ENCODE measurements at regions not wholly inside any gene's neighbourhood (a gene's known extent, or its start where the extent isn't known, plus 50 kb on each side); places are given as distances from the start of the nearest gene placed in this dataset.

- Histone ChIP-seq H3K27me3 (ENCODE audit: control insufficient read depth, insufficient read depth) (no peaks in the 10 kb centered on the region), H3K9me3 (ENCODE audit: control insufficient read depth, low read length) (no peaks in the 10 kb centered on the region), H3K27ac (ENCODE audit: low read length) (no peak overlapping the region), H3K4me1 (ENCODE audit: control insufficient read depth, insufficient read depth, low read length) (no peaks in the 10 kb centered on the region), H3K4me3 (ENCODE audit: low read length) (no peak overlapping the region)
- 17% methylated on average over 1 of the region's 1 CpG for WGBS
- intact Hi-C loops (cut with DNase I), result no loop called here
- ATAC-seq (no peak), DNase-seq (no peak)
Measured at GRCh38 chr4:37139987-37140386, 104.6 kb upstream of the NWD2 start.

DNA sequence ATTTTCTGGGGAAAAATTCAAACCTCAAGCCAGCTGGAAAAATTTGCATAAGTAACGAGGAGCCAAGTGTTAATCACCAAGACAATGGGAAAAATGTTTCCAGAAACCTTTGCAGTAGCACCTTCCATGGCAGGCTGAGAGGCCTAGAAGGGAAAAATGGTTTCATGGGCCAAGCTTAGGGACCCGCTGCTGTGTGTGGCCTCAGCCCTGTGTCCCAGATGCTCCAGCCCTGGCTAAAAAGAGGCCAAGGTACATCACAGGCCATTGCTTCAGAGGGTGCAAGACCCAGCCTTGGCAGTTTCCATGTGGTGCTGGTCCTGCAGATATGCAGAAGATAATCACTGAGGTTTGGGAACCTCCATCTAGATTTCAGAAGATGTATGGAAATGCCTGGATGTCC lies 98.3 kb upstream of the NWD2 start:
- 70% methylated on average over 2 of the region's 2 CpGs for WGBS
- intact Hi-C loops (cut with DNase I), result no loop called here
- Histone ChIP-seq H3K9me3 (ENCODE audit: control insufficient read depth, low read length) (no peaks in the 10 kb centered on the region), H3K4me1 (ENCODE audit: control insufficient read depth, insufficient read depth, low read length) (no peaks in the 10 kb centered on the region), H3K27ac (ENCODE audit: low read length) (no peak overlapping the region), H3K4me3 (ENCODE audit: low read length) (no peak overlapping the region), H3K27me3 (ENCODE audit: control insufficient read depth, insufficient read depth) (no peaks in the 10 kb centered on the region)
- ATAC-seq (no peak), DNase-seq (no peak)

DNA sequence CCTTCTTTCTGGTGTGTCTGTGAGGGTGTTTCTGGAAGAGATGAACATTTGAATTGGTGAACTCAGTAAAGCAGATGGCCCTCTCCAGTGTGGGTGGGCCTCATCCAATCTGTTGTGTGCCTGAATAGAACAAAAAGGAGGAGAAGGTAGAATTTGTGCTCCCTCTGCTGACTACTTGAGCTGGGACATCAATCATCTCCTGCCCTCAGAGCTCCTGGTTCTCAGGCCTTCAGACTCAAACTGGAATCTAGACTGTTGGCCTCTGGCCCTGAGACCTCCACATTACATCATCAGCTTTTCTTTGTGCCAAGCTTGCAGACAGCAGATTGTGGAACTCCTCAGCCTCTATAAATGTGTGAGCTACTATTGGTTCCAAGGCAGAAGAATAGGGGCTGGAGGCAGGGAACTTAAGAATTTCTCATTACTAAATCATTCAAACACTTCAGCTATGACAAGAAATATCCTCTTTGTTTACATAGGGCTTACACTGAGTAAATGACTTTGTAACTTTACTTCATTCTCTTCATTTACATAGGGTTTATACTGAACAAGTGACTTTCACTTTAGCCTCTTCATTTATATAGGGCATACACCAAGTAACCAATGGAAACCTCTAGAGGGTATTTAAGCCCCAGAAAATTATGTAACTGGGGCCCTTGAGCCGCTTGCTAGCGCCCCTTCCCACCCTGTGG lies 86.9 kb upstream of the NWD2 start:
- Histone ChIP-seq H3K27ac (ENCODE audit: low read length) (no peak overlapping the region), H3K4me1 (ENCODE audit: control insufficient read depth, insufficient read depth, low read length) (no peaks in the 10 kb centered on the region), H3K9me3 (ENCODE audit: control insufficient read depth, low read length) (no peaks in the 10 kb centered on the region), H3K27me3 (ENCODE audit: control insufficient read depth, insufficient read depth) (no peaks in the 10 kb centered on the region), H3K4me3 (ENCODE audit: low read length) (no peak overlapping the region)
- 85% methylated on average over 2 of the region's 2 CpGs for WGBS
- DNase-seq (no peak), ATAC-seq (no peak)
- intact Hi-C loops (cut with DNase I), result no loop called here

DNA sequence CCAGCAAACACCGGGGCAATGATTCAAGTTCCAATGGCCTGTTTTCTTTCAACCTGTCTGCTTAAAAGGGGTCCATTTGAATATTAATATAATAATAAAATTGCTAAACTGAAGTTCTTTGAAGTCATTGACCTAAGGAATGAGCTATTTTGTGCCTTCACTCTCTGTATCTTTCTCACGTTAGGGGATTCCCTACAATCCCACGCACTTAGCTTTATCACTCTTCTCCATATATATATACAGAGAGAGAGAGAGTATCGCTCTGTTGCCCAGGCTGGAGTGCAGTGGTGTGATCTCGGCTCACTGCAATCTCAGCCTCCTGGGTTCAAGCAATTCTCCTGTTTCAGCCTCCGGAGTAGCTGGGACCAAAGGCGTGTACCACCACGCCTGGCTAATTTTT lies 83.9 kb upstream of the NWD2 start:
- intact Hi-C loops (cut with DNase I), result no loop called here
- H3K9me3 ChIP-seq (ENCODE audit: control insufficient read depth, low read length), result no peaks in the 10 kb centered on the region
- no peak overlapping the region for H3K27ac ChIP-seq (ENCODE audit: low read length)
- WGBS, result 75% methylated on average over 8 of the region's 8 CpGs
- H3K4me3 ChIP-seq (ENCODE audit: low read length), result no peak overlapping the region
- H3K27me3 ChIP-seq (ENCODE audit: control insufficient read depth, insufficient read depth), result no peaks in the 10 kb centered on the region
- DNase-seq (no peak), ATAC-seq (no peak)
- H3K4me1 ChIP-seq (ENCODE audit: control insufficient read depth, insufficient read depth, low read length), result no peaks in the 10 kb centered on the region

GRCh38 chr4:37165844-37166243 lies 78.7 kb upstream of the NWD2 start:
- no peak for ATAC-seq
- Histone ChIP-seq H3K27me3 (ENCODE audit: control insufficient read depth, insufficient read depth) (no peaks in the 10 kb centered on the region), H3K27ac (ENCODE audit: low read length) (no peak overlapping the region), H3K4me3 (ENCODE audit: low read length) (no peak overlapping the region), H3K4me1 (ENCODE audit: control insufficient read depth, insufficient read depth, low read length) (no peaks in the 10 kb centered on the region), H3K9me3 (ENCODE audit: control insufficient read depth, low read length) (no peaks in the 10 kb centered on the region)
- intact Hi-C loops (cut with DNase I), result no loop called here
- no peak for DNase-seq
- WGBS, result 70% methylated on average over 3 of the region's 3 CpGs

GRCh38 chr4:37169956-37170355 lies 74.6 kb upstream of the NWD2 start:
- Histone ChIP-seq H3K4me1 (ENCODE audit: control insufficient read depth, insufficient read depth, low read length) (no peaks in the 10 kb centered on the region), H3K9me3 (ENCODE audit: control insufficient read depth, low read length) (no peaks in the 10 kb centered on the region), H3K4me3 (ENCODE audit: low read length) (no peak overlapping the region), H3K27me3 (ENCODE audit: control insufficient read depth, insufficient read depth) (no peaks in the 10 kb centered on the region), H3K27ac (ENCODE audit: low read length) (no peak overlapping the region)
- DNase-seq, result no peak
- ATAC-seq, result no peak
- intact Hi-C loops (cut with DNase I), result no loop called here
- 57% methylated on average over 5 of the region's 5 CpGs for WGBS

DNA sequence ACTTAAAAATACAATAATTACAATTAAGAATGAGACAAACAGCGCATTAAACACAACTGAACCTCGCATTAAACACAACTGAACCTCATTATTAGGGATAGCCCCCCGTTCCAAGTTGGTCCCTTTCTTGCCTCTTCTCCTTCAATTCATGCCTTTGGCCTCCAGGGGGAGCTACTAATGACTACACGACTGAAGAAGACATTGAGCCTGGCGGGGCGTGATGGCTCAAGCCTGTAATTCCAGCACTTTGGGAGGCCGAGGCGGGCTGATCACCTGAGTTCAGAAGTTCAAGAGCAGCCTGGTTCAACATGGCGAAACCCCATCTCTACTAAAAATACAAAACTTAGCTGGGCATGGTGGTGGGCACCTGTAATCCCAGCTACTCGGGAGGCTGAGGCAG lies 56.4 kb upstream of the NWD2 start:
- no peak for DNase-seq
- Histone ChIP-seq H3K4me3 (ENCODE audit: low read length) (no peak overlapping the region), H3K27ac (ENCODE audit: low read length) (no peak overlapping the region), H3K4me1 (ENCODE audit: control insufficient read depth, insufficient read depth, low read length) (no peaks in the 10 kb centered on the region), H3K27me3 (ENCODE audit: control insufficient read depth, insufficient read depth) (no peaks in the 10 kb centered on the region), H3K9me3 (ENCODE audit: control insufficient read depth, low read length) (no peaks in the 10 kb centered on the region)
- no peak for ATAC-seq
- intact Hi-C loops (cut with DNase I), result no loop called here
- 78% methylated on average over 10 of the region's 10 CpGs for WGBS

Small RNA genes in the stretch of these regions (microRNA-seq; reads per million reads assigned to microRNA genes)
- 0 reads per million in 2 donors for gene MIR1255B1
